HG02885 (cell line): ENCODE measurements at regions not wholly inside any gene's neighbourhood (a gene's known extent, or its start where the extent isn't known, plus 50 kb on each side); places are given as distances from the start of the nearest gene placed in this dataset.
"Not testable (repeated sequence)": the region's sequence is repeated elsewhere in the genome, so short reads cannot be mapped to it uniquely, and the experiment has no call there.

Experiments
- ATAC-seq: cut with Tn5 transposase; IDR thresholded peaks from one replicate; pipeline ENCODE4 v1.9.1; 2021; ENCODE audit warnings: mild to moderate bottlenecking; ENCODE audit not compliant: unreplicated experiment, poor library complexity

GRCh38 chr21:38611277-38611676 is 113.0 kb upstream of the ERG start:
- no peak for ATAC-seq

GRCh38 chr21:38613686-38614085 is 115.4 kb upstream of the ERG start:
- no peak for ATAC-seq

GRCh38 chr21:38614558-38614957 is 116.3 kb upstream of the ERG start:
- no peak for ATAC-seq

GRCh38 chr21:38619480-38619879 is 121.2 kb upstream of the ERG start:
- ATAC-seq: no peak

- ATAC-seq: no peak
These were observed 121.8 kb upstream of the ERG start for GRCh38 chr21:38619992-38620479.

- no peak for ATAC-seq
These were observed 122.9 kb upstream of the ERG start for GRCh38 chr21:38621132-38621531.

GRCh38 chr21:38622081-38622826 is 124.0 kb upstream of the ERG start:
- ATAC-seq: no peak

GRCh38 chr21:38622827-38623209 is 124.5 kb upstream of the ERG start:
- ATAC-seq: no peak

GRCh38 chr21:38623552-38623951 is 125.3 kb upstream of the ERG start:
- no peak for ATAC-seq

- no peak for ATAC-seq
These were observed 126.7 kb upstream of the ERG start for GRCh38 chr21:38625000-38625399.

GRCh38 chr21:38626306-38626705 is 128.0 kb upstream of the ERG start:
- ATAC-seq: no peak

GRCh38 chr21:38628349-38628748 is 130.1 kb upstream of the ERG start:
- ATAC-seq: no peak

- no peak for ATAC-seq
These were observed 132.9 kb upstream of the ERG start for GRCh38 chr21:38631206-38631605.

- no peak for ATAC-seq
These were observed 133.4 kb upstream of the ERG start for GRCh38 chr21:38631676-38632075.

- no peak for ATAC-seq
These were observed 138.9 kb upstream of the ERG start for GRCh38 chr21:38637161-38637560.

- ATAC-seq: no peak
These were observed 141.5 kb upstream of the ERG start for GRCh38 chr21:38639571-38640354.

GRCh38 chr21:38640355-38640742 is 142.1 kb upstream of the ERG start:
- ATAC-seq: not testable (repeated sequence)

GRCh38 chr21:38643404-38644023 is 145.2 kb upstream of the ERG start:
- ATAC-seq: no peak

GRCh38 chr21:38645282-38645681 is 147.0 kb upstream of the ERG start:
- no peak for ATAC-seq

GRCh38 chr21:38646213-38646837 is 148.0 kb upstream of the ERG start:
- ATAC-seq: no peak

- ATAC-seq: no peak
These were observed 150.8 kb upstream of the ERG start for GRCh38 chr21:38649120-38649519.
